ENCODE measurements at regions not wholly inside any gene's neighbourhood (a gene's known extent, or its start where the extent isn't known, plus 50 kb on each side); places are given as distances from the start of the nearest gene placed in this dataset.

- DNase-seq = no peak
Measured at GRCh38 chr5:135697959-135698345, 119.2 kb upstream of the CXCL14 start.

- DNase-seq = no peak
Measured at GRCh38 chr5:135697251-135697958, 118.6 kb upstream of the CXCL14 start.

DNA sequence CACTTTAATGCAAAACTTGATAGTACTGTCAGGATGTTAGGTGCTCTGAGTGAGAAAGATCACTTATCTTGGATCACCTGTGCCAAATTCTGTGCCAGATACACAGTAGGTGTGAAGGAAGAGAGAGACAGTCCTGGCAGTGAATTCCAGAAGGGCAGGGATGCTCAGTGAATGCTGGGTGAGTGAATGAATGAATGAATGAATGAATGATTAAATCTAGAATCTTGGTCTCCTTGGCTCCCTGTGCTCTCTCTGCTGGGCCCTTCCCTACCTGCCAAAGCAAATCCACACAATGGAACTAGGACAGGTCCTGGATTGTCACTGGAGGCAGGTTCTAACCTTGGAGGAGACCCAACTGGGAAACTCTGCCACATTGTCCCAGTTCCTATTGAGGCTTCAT lies 117.5 kb upstream of the CXCL14 start:
- DNase-seq = no peak

- no peak for DNase-seq
Measured at GRCh38 chr5:135695656-135696313, 117.0 kb upstream of the CXCL14 start.

DNA sequence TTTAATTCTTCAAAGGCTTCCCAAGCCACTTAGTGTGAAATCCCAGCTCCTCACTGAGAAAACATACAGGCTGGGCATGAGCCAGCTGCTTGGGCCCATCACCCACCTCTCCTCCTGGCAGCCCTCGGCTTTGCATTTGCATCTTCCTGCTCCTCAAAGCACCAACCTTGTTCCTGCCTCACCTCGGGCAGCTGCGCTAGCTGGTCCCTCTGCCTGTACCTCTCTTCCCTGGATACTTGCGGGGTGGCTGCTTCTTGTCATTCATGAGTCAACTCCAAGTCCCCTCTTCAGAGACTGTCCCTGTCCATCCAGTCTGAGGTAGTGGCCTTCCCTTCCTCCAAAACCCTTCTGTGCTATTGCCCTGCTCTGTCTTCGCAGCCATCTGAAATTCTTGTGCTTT lies 116.1 kb upstream of the CXCL14 start:
- DNase-seq = no peak

GRCh38 chr5:135694012-135694411 lies 115.2 kb upstream of the CXCL14 start:
- peak; percentile 66 for DNase-seq

DNA sequence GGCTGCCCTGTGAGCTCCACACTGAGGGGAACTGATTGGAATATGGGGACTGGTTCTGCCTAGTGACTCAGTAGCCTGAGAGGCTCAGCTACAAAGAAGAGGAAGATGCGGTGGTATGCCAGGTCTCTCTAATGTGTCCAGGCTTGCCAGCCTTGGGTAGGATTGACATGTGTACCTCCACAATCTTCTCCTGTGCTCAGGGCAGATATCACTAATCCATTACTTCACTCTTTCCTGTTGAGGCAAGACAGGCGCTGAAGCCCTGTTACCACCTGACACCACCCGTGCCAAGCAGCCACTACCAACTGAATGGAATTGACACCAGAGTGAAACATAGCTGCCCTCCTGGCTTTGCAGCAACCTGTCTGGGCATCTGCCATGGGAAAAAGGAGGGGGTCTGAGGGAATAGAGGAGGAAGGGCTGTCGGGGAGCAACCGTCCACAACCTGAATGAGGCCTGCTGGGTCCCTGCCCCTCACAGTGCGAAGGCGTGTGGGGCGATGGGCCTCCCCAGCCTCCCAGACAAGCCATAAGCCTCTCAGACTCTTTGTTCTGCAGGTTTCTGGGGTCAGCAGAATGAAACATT lies 114.7 kb upstream of the CXCL14 start:
- no peak for DNase-seq

DNA sequence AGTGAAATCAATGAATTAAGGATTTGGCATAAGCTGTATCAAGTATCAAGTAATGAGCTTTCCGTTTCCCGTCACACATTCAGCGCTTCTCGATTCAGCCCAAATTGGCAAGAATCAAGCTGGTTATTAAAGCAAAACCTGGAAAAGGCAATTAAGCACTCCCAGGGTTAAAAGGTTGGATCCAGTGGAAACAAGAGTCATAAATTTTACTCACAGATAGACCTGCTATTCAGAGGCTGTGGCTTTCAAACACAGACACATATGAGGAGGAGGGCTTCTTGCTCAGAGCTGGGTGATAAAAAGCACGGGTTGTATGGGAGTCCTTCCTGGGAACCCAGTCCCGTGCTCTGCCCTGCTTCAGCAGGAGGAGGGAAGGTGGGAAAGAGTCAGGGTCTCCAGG lies 112.3 kb upstream of the CXCL14 start:
- no peak for DNase-seq

DNA sequence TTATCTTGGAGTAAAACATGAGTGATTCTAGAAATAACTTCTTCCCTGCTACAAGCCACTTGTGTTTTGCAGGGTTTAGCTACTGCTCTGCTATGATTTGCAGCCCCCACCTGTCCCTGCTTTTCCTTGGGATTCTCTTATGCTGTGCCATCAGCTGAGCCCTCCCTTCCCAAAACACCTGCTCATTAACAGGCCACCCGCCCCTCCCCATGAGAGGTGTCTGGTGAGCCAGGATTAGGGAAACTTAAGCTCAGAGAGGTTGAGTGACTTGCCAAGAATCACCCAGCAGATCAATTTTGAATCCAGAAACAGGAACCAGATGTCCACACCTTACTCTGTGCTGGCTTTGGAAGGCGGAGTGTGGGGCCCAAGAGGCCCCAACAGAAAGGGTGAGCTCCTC lies 111.7 kb upstream of the CXCL14 start:
- DNase-seq = no peak

DNA sequence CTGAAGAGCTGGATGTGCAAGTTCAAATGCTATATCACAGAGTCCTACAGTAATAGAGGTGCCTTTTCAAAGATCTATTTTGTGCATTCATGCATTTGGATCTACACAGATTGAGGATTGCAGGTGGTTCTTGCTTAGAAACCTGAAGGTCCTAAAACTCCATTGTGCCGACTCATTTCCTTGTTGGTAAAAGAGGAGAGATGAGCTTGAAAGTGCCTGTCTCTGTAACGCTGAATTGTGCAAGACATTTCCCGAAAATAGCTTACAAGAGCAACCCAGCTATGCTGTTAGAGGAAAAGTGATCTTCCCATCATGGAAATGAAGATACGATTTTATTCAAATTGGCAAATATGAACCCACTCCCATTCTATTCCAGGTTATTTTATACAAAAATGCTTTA lies 110.7 kb upstream of the CXCL14 start:
- DNase-seq = no peak

- no peak for DNase-seq
Measured at GRCh38 chr5:135688385-135688784, 109.6 kb upstream of the CXCL14 start.

DNA sequence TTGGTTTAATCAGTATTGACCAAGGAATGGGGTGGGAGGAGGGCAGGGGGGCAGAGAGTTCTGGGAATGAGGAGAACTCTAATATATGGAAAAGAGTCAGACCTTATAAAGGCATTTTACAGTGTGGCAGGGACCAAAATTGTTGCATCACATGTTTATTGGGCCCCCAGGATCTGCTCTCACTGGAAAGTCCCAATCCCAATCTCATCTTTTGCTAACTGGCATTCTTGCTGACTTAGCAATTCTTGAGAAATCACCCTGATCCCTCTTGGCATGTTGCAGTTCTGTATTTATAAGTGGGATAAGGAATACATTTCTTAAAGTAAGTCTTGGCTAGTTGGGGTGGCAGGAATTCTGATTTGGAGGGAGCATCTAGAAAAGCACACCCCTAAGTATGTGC lies 104.4 kb upstream of the CXCL14 start:
- no peak for DNase-seq

- no peak for DNase-seq
Measured at GRCh38 chr5:135680713-135681112, 101.9 kb upstream of the CXCL14 start.

GRCh38 chr5:135678640-135679268 lies 100.0 kb upstream of the CXCL14 start:
- no peak for DNase-seq

DNA sequence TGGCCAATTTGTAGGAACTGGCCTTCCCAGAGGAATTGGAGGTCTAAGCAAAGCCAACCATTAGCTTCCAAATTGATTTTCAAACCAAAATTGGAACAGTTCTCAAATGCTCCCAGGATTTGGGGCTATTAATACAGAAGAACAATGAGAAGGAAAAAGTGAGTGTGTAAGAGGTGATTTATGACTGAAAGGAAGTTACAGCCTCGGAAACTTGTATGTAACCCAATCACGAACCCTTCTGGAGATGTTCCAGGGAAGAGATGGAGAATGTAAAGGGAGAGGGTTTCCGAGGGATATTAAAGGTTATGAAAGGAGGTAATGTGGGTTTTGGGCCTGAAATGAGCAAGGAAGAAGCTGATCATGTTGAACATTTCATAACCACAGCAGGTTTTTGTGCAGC lies 93.2 kb upstream of the CXCL14 start:
- no peak for DNase-seq

- DNase-seq = no peak
Measured at GRCh38 chr5:135671052-135671705, 92.4 kb upstream of the CXCL14 start.

- no peak for DNase-seq
Measured at GRCh38 chr5:135670588-135670987, 91.8 kb upstream of the CXCL14 start.

GRCh38 chr5:135669416-135669815 lies 90.6 kb upstream of the CXCL14 start:
- no peak for DNase-seq

DNA sequence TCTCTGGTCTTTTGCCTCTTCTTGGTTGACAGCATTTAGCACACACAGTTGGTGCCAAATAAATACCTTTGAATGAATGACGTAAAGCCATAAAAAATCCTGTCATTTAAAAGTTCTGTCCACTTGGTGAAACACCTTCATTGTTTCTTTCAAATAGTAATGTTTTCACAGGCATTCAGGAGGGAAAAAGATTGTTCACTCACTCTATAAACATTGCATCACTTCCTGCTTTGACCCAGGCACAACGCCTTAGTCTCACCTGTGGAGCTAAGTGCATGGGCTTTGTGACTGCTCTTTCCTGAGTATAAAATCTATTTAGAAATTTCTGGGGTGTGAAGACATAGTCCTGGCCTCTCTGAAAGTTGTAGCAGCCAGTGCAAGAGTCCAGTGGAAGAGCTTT lies 88.9 kb upstream of the CXCL14 start:
- no peak for DNase-seq

DNA sequence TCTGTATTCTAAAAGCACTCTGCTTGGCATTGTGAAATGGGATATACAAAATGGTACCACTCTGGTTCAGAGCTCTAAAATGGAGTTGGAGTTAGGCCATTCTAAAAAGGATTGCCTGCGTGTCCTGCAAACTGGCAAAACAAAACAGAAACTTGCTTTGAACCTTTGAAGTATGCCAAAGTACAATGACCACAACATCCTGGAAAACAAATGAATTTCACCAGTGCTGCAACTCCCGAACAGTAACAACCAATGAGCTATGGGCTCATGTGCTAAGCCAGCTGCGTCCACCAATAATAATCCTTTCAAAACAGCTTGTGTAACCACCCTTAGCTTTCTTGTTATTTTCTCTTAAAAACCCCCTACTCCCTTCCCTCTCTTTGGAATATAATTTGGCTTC lies 88.4 kb upstream of the CXCL14 start:
- DNase-seq = no peak

DNA sequence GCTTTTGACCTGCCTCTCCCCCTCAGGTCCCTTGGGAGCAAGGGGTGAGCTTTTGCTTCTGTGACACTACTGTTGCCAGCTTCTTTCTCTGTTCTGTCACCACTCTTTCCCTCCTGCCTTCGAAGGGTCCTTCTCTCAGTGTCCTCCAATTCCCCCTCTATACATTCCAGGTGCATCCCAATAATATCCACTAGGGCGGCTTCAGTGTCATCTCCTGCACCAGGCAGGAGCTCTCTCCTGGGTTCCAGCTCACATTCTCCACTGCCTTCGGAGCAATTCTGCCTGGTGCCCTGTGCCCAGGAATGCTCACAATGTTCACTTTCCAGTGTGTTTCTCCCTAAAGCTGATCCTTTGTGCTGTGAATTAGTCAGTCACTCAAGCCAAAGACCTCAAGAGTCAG lies 83.9 kb upstream of the CXCL14 start:
- no peak for DNase-seq

GRCh38 chr5:135662061-135662481 lies 83.3 kb upstream of the CXCL14 start:
- no peak for DNase-seq

DNA sequence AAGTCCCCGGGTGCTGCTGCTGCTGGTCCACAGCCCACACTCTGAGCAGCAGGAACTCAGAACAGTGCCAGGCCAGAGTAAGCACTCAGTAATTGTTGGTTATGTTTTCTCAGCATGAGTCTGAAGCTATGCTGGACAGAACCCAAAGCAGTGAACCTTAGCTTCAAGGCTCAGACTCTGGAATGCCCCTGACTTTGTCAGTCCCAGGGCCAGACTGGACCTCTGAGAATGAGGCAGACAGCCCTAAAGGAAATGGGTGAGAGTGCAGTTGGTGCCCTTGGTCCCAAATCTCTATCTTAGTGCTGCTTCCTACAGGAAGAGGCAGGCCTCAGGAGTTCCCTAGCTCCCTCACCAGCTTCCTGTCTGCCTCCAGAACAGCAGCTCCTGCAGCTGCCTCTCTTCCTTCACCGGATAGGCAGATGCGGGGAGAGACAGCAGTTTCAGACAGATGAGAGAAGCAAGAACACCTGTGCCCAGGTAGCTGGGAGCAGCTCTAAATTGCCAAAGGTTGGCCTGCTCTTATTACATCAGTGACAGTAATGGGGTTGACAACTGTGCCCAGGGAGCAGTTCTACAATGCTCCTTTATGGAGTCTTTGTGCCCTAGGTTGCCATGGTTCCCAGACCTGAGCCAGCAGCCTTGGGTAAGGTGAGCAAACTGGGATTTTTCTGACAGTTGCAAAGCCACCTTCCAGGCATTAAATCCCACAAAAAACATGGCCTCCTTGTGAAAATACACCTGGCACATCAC lies 82.2 kb upstream of the CXCL14 start:
- DNase-seq = no peak

Data from right forelimb (tissue), 1 donor.